Mucosa of gallbladder (tissue), 1 donor: ENCODE measurements at regions not wholly inside any gene's neighbourhood (a gene's known extent, or its start where the extent isn't known, plus 50 kb on each side); places are given as distances from the start of the nearest gene placed in this dataset.
"Not testable (repeated sequence)": the region's sequence is repeated elsewhere in the genome, so short reads cannot be mapped to it uniquely, and the experiment has no call there.

Experiments
- DNase-seq: peaks from one replicate; pipeline ENCODE4 v3.0.0-alpha.2; 2020; ENCODE audit warnings: low spot score
- donor health status: DM: no; HTN: no; CAD: no.

DNA sequence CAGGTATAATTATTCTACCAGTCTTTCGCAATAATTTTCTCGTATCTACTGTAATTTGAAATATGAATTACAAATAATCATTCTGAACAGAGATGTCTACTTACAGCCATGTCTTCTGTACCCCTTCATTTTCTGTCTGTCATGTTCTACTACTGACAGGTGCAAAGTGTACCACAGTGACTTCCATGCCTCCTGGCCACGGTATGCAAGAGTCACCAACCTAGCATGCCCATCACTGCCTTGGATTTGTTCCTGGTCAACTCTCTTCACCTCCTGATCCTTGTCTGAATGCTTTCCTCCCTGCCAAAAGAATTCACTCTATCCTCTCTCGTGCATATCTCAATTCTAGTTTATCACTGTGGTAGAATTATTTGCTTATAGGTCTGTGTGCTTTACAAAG lies 755.4 kb downstream of the KCNJ2 start:
- DNase-seq, result no peak

DNA sequence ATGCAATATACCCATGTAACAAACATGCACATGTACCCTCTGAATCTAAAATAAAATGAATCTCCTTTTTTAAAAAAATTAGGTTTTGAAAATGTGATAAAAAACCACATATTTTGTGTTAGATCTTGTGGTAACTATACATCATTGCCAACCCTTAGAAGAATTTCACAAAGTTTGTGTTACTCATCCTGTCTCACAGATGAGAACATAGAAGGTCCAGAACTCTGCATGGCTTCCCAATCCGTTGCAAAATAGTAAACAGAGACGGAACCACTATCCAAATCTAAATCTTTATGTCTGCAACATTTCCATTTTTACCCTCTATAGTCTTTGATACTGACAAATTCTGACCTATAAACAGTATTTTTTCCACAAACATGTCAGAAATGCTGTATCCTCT lies 759.9 kb downstream of the KCNJ2 start:
- DNase-seq, result no peak

DNA sequence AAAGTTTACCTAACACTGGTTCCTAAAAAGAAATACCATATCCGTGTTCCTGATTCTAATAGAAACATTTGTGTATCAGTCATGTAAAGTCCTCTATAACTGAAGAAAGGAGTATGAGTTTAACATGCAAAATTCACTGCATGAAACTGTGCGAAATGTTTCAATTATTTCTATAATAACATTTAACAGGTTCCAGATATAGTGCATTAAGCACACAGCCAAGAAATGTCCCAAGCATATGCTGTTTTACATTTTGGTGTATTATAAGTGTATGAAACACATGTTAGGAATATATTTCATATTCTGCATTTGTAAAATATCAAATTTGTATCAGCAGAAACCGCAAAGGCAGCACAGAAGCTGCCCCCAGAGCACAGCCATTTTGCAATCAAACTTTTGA lies 764.9 kb downstream of the KCNJ2 start:
- DNase-seq, result no peak

DNA sequence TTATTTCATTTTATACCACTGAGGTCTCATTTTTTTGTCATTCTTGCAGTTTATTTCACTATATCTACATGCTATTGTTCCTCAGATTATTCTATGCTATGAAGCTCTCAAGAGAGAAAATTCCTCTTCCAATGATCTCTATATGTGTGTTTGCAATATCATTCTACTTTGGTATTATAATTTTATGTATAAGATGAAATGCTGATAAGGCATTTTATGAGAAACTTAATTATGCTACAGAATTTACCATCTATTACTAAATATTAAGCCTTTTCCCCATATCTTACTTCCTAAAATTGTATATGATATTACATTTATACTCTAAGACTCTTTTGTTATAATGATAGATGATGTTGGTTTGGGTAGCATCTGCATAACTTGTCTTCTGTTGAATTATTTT lies 765.5 kb downstream of the KCNJ2 start:
- no peak for DNase-seq

DNA sequence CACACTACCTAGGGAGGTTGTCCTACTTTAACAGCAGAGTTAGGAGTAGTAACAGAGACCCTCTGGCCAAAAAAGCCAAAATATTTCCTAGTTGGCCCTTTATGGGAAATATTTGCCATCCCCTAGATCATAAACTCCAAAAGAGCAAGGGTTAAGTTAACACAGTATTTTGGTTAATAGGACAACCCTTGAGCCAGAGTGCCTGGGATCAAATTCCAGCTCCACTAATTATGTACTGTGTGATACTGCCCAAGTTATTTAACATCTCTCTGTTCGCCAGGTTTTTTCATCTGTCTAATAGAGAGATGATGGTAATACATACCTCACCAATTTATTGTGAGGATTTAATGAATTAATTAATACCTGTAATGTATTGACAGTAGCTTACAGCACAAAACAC lies 767.4 kb downstream of the KCNJ2 start:
- no peak for DNase-seq

DNA sequence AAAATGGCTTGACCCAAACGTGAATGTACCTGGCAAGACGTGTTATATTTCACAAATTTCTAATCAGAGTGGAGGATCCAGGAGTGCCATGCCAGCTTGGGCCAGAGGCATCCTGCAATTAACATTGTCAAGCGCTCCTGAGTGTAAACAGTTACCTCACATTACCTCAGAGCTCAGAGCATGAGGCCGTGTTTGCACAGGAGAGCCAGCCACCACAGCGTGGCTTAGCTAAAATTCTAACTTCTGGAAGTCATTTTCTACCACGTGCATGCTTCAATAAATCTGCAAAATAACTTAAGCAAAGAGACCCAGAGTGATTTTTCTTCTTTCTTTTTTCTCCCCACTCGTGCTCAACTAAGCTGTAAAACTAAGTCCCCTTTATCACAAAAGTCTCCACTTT lies 769.0 kb downstream of the KCNJ2 start:
- DNase-seq, result no peak

DNA sequence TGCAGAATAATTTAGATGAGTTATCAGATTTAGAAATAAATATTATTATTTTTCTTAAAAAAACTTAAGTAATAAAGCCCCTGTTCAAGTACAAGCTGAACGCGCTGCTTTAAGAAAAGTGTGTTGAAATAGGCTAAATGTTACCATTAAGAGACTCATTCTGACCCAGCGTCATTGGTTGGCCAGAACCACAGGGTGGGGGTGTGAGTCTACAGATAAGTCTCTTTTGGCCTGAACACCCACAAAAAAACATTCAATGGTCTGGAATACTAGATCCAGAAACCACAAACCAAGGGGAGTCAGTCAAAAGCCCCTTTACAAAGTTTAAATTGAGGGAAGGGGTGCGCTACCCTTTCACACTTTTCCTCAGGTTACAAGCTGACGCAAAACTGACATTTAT lies 776.1 kb downstream of the KCNJ2 start:
- DNase-seq, result no peak

DNA sequence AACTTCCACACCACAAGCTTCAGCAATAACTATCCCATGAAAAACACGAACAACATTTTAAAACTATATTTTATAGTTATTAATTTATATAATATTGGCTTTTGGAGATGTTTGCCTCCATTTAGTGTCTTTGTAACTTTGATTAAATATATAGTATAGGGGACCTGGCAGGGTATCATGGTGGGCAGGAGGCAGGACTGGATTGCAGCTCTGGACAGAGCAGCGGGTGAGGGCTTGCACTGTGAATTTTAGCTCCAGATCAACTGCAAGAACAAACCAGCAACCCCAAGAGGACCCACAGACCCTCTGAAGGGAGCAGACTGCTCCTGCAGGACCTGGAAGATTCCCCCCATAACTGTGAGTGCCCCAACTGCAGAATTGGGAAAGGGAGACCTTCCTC lies 777.9 kb downstream of the KCNJ2 start:
- DNase-seq, result no peak

DNA sequence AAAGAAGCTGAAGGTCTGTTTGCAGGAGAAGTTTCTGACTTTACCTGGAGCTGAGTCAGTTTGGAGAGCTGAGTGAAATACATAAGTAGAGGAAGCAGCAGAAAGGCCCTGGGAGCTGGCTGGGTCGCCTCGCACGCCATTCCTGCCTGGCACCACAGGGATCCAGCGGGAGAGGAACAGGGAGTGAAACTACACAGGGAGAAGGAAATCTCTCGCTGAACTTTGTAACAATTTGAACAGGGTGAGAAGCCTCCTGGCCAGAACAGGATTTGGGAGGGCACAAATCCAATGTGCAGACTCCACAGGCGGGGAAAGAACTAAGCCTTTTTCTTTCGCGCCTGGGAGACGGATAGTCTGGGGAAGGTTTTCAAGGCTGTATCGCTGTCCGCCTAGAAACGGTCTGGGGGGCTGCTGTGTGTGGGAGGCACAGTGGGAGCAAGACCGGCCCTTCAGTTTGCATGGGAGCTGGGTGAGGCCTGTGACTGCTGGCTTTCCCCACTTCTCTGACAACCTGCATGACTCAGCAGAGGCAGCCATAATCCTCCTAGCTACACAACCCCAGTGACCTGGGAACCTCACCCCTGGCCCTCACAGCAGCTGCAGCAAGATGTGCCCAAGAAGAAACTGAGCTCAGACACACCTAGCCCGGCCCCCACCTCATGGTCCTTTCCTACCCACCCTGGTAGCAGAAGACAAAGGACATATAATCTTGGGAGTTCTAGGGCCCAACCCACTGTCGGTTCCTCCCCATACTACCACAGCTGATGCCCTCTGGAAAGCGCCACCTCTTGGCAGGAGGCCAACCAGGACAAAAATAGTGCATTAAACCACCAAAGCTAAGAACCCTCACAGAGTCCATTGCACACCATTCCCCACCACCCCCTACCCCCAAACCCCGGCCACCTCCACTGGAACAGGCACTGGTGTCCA lies 778.6 kb downstream of the KCNJ2 start:
- DNase-seq, result no peak

DNA sequence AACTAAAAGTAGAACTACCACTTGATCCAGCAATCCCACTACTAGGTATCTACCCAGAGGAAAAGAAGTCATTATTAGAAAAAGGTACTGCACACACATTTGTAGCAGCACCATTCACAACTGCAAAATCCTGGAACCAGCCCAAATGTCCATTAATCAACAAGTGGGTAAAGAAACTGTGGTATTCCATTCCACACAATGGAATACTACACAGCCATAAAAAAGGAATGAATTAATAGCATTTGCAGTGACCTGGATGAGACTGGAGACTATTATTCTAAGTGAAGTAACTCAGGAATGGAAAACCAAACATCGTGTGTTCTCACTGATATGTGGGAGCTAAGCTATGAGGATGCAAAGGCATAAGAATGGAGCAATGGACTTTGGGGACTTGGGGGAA lies 783.8 kb downstream of the KCNJ2 start:
- not testable (repeated sequence) for DNase-seq

DNA sequence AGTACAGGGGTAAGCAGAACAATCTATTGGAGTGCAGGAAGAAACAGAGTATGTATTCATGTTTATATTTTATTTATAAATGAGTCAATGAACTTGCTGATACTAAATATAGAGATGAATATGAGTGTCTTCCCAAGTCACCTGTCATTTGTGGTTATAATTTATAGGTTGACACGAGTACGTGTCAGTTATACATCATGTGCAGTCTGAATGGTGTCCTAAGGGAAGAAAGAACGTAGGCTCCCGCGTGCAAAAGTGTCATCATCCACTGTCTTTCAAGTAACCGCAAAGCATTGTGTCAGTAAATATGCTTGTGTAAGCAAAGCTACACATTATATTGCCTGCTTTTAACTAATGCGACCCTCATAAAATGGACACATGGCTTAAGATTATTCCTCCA lies 786.1 kb downstream of the KCNJ2 start:
- DNase-seq, result no peak

DNA sequence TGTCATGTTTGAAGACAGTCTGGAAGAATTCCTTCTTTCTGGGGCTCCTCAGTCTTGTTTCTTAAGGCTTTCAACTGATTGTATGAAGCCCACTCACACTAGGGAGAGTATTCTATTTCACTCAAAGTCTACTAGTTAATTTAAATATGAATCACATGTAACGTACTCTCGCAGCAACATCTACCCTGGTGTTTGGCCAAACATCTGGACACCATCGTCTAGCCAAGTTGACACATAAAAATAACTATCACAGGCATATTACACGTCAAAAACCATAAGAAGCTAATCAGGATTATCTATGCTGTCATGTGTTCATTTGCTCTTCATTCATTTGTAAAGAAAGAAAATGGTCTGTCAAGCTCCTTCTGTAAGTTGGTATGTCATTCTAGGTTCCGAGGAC lies 787.4 kb downstream of the KCNJ2 start:
- no peak for DNase-seq

DNA sequence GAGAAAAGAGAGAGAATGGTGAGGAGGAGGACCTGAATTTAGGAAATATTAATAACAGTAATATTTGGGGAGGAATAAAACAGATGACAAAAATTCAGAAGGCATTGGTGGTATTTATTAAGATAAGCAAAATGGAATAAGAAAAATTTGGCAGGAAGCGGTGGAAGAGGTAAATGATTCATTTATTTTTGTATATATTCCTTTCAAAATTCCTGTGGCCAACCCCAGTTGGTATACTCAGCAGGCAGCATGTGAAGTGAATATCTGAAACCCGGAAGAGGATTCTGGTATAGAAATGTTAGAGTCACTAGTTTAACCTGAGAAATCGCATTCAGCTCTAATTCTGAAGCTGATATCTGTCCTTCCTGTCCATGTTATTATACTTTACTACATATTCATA lies 792.0 kb downstream of the KCNJ2 start:
- DNase-seq, result no peak

DNA sequence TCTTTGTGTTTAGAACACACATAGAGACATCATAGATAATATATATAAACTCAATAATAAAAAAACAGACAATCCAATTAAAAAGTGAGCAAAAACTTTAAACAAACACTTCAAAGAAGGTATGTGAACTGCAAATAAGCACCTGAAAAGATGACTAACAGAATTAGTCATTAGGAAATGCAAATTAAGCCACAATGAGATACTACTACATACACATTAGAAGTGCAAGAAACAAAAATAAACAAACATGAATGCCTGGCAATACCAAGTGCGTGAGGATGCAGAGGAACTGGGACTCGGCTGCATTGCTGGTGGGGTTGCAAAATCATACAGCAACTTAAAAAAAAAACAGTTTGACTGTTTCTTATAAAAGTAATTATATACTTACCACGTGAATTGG lies 799.0 kb downstream of the KCNJ2 start:
- no peak for DNase-seq

DNA sequence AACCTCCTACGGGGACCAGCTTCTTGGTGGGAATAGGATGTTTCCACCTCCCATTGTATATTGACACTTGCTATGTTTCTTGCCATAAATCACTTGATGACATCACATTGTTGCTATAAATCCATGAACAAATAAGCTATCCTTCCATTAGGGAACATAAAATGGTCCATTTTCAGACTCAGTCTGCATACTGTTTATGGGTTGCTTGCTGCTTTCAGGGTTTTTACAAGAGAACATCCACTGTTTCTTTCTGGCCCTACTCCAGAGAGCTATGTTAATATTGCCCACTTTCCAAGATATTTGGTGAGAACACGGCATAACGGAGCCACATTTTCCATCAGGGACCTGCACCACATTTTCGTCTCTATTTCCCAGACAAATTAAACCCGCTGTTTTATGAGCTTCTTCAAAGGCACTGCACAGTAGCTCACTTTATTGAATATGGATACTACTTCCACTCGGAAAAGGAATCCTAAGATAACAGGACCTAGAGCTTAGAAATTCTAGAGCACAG lies 800.2 kb downstream of the KCNJ2 start:
- DNase-seq, result no peak

DNA sequence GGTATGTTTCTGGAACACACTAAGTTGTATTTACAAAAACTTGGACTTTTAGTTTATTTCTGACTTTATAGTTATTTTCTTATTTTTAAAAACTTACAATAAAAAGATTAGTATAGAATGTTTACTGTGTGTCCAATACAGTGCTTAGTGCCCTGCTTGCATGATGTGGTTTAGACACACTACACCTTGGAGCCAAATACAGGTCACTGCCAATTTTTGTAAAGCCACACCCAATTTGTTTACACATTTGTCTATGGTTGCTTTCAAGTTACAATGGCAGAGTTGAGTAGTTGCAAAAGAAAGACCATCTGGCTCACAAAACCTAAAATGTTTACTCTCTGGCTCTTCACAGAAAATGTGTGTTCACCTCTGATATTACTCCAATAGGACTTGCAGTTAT lies 807.1 kb downstream of the KCNJ2 start:
- DNase-seq, result no peak

DNA sequence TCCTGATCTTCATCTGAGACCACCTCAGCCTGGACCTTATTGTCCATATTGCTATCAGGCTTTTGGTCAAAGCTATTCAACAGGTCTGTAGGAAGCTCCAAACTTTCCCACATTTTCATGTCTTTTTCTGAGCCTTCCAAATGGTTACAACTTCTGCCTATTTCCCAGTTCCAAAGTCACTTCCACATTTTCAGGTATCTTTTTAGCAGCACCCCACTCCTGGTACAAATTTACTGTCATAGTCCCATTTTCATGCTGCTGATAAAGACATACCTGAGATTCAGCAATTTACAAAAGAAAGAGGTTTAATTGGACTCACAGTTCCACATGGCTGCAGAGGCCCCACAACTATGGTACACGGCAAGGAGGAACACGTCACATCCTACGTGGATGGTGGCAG lies 815.5 kb downstream of the KCNJ2 start:
- DNase-seq, result no peak

DNA sequence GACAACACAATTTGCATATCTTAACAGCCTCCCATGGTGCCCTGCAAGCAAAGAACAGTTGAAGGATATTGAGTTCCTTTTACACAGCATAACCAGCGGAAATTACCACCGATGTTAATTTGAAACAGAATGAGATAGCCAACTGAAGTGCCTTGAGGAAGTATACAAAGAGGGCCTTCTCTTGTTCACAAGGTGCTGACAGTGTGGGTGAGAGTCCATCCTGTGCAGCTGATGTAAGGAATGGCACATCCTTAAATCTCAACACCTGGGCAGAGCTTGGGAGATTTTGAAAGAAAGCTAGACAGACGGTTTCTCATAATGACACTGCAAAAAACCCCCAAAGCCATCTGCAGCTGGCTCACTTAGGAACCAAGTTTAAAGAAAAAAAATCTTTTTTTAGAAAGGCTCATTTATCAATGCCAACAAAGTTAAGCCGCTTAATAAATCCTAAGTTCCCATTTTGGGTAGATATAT lies 818.6 kb downstream of the KCNJ2 start:
- DNase-seq, result no peak

DNA sequence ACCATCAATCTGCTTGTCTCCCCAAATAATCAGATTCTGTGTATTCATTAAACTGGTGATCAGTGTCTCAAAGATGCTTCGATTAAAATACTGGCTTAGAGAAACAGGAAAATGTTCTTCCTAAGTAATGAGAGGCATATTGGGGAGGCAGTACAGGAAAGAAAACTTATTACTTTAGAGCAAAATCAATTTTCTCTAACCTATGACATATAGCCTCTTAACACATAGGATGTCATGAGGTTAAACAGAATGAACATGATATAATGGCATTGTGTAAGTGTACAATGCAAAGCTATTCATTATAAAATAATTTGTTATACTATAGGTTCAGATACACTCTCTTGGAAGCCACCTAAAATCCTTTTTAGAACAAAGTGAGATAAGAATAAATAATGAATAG lies 819.3 kb downstream of the KCNJ2 start:
- no peak for DNase-seq

DNA sequence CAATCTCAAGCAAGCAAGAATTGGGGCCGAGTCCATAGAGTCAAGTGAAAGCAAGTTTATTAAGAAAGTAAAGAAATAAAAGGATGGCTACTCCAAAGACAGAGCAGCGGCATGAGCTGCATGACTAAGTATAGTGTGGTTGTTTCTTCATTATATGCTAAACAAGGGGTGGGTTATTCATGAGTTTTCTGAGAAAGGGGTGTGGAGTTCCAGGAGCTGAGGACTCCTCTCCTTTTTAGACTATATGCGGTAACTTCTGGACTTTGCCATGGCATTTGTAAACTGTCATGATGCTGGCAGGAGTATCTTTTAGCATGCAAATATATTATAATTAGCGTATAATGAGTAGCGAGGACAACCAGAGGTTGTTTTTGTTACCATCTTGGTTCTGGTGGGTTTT lies 819.9 kb downstream of the KCNJ2 start:
- no peak for DNase-seq

DNA sequence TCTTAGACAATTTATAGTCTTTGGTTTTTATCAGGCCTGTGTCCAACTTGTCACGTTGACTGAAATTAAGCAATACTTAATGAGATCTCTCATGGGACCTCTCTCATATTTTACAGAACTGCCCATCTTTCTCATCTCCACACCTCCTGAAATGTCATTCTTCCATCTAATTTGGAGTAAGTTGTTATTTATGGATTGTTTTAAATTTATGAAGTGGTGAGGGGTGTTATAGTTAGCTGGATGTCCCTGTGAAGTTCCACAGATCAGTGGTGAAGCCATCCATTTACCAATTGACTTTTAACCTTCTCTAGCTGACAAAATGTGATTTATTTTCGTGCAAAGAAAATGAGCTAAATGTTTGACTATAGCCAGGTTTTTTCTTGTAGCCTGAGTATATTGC lies 824.9 kb downstream of the KCNJ2 start:
- DNase-seq, result no peak

DNA sequence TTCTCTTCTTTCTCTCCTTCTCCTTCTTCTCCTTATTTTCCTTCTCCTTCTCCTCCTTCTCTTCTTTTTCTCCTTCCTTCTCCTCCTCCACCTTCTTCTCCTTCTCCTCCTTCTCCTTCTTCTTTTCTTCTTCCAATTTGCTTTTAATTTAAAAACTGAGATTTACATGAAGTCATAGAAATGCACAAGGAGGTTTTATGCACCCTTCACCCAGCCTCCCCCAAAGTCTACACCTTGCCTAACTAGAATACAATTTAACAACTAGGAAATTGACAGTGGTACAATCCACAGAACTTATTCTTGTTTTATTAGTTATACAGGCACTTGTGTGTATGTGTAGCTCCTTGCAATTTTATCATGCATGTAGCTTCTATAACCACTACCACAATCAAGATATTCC lies 826.7 kb downstream of the KCNJ2 start:
- DNase-seq, result no peak

DNA sequence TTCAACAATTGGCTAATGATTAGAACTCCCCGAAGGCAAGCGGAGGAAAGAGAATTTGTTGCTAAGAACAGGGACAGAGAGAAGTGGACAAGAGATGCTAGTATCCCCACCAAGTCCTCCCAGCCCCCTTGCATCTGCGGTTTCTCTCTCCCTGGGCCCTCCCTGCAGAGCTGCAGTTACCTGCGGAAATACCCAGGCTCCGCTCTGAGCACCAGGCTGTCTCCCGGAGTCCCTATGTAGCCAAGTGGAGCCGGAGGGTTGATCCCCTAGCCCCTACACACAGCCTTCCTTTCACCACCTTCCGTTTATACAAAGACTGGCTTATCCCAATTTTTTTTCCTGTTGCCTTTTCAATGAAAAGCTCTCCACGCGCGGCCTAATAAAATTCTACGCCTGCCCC lies 834.4 kb downstream of the KCNJ2 start:
- no peak for DNase-seq

DNA sequence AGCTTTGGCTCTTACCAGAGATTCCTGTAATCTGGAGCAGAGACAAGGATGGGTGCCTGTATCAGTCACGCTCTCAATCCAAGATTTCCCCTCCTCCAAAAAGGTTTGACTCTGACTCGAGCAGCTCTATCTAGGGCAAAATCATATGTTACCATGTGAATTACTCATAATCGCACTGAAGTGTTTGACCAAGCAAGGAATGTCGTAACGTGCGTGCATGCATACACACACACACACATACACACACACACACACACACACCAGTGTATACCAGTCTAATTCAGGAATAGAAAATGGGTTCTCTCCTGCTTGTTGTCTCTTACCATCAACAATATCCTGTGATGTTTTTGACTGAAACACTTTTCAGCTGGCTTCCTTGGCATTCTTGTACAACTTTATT lies 835.1 kb downstream of the KCNJ2 start:
- no peak for DNase-seq
